Neural progenitor cell (in vitro differentiated cells): ENCODE measurements at regions not wholly inside any gene's neighbourhood (a gene's known extent, or its start where the extent isn't known, plus 50 kb on each side); places are given as distances from the start of the nearest gene placed in this dataset.

ENCODE experiments used
- EZH2 ChIP-seq: fragments of 200-600 bp; sonication (generic); IDR thresholded peaks from 2 replicates; pipeline ENCODE4 v1.6.1; 2017; ENCODE audit warnings: antibody characterized with exemption, mild to moderate bottlenecking, moderate library complexity
- EZH2phosphoT487 ChIP-seq: fragments of 200-600 bp; sonication (generic); IDR thresholded peaks from 2 replicates; pipeline ENCODE4 v1.6.1; 2017; ENCODE audit warnings: antibody characterized with exemption
- TF ChIP-seq, protein P1 (sequence below): fragments of 200-600 bp; sonication (generic); IDR thresholded peaks from 2 replicates; pipeline ENCODE4 v1.5.1; 2017; ENCODE audit warnings: antibody characterized with exemption, mild to moderate bottlenecking

DNA sequence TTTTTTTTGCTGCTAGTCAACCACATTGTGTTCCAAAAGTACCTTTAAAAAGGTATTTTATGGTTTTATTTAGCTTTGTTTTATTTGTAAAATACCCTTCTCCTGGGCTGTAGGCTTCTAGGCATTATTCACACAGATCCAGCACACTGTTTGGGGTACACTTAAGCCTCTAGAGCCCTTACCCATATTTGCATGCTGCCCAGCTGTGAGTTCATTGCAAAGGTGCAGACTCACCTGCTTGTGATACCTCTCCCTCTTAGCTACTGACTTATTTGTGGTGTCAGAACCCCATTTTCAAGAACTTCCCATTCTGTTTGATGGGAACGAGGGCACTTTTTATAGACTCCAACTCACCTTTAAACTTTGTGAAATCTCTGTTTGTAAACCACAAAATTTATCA lies 69.8 kb downstream of the RIN2 start:
- TF ChIP-seq, protein P1, sequence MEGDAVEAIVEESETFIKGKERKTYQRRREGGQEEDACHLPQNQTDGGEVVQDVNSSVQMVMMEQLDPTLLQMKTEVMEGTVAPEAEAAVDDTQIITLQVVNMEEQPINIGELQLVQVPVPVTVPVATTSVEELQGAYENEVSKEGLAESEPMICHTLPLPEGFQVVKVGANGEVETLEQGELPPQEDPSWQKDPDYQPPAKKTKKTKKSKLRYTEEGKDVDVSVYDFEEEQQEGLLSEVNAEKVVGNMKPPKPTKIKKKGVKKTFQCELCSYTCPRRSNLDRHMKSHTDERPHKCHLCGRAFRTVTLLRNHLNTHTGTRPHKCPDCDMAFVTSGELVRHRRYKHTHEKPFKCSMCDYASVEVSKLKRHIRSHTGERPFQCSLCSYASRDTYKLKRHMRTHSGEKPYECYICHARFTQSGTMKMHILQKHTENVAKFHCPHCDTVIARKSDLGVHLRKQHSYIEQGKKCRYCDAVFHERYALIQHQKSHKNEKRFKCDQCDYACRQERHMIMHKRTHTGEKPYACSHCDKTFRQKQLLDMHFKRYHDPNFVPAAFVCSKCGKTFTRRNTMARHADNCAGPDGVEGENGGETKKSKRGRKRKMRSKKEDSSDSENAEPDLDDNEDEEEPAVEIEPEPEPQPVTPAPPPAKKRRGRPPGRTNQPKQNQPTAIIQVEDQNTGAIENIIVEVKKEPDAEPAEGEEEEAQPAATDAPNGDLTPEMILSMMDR: no peak
- TF ChIP-seq EZH2phosphoT487 (no peak), EZH2 (no peak)
